Kasumi-1 (cell line): ENCODE measurements at regions not wholly inside any gene's neighbourhood (a gene's known extent, or its start where the extent isn't known, plus 50 kb on each side); places are given as distances from the start of the nearest gene placed in this dataset.
A peak's percentile ranks its signal among the peaks of the same experiment; 100 is the strongest.

Experiments
- DNase-seq, 2 experiments: peaks; one replicate each; lab custom pipeline; 2025; lab: John Stamatoyannopoulos, UW

GRCh38 chr6:138007014-138007472 lies 100.2 kb downstream of the PERP start:
- peak; percentile 28 to 58 for DNase-seq

- DNase-seq: no peak
Observed at GRCh38 chr6:138008791-138009190, 98.4 kb downstream of the PERP start.

GRCh38 chr6:138011413-138011812 lies 95.8 kb downstream of the PERP start:
- no peak for DNase-seq

- DNase-seq: no peak
Observed at GRCh38 chr6:138012682-138013081, 94.5 kb downstream of the PERP start.

- no peak for DNase-seq
Observed at GRCh38 chr6:138013959-138014358, 93.3 kb downstream of the PERP start.

- DNase-seq: no peak
Observed at GRCh38 chr6:138017166-138017757, 90.0 kb downstream of the PERP start.

GRCh38 chr6:138018297-138018696 lies 88.9 kb downstream of the PERP start:
- no peak for DNase-seq

GRCh38 chr6:138025528-138025978 lies 81.7 kb downstream of the PERP start:
- DNase-seq: no peak

- DNase-seq: no peak
Observed at GRCh38 chr6:138026342-138026741, 80.9 kb downstream of the PERP start.

- DNase-seq: no peak
Observed at GRCh38 chr6:138028893-138029292, 78.3 kb downstream of the PERP start.

- no peak for DNase-seq
Observed at GRCh38 chr6:138030872-138031271, 76.3 kb downstream of the PERP start.

GRCh38 chr6:138031417-138031816 lies 75.8 kb downstream of the PERP start:
- no peak for DNase-seq

- no peak for DNase-seq
Observed at GRCh38 chr6:138031850-138032249, 75.4 kb downstream of the PERP start.

GRCh38 chr6:138032571-138032970 lies 74.6 kb downstream of the PERP start:
- no peak for DNase-seq

- DNase-seq: no peak
Observed at GRCh38 chr6:138034229-138034628, 73.0 kb downstream of the PERP start.

- no peak for DNase-seq
Observed at GRCh38 chr6:138035070-138035469, 72.1 kb downstream of the PERP start.

- DNase-seq: no peak
Observed at GRCh38 chr6:138036111-138036510, 71.1 kb downstream of the PERP start.

- no peak for DNase-seq
Observed at GRCh38 chr6:138037009-138037504, 70.2 kb downstream of the PERP start.

GRCh38 chr6:138038142-138038870 lies 68.9 kb downstream of the PERP start:
- DNase-seq: no peak
